ENCODE measurements at regions not wholly inside any gene's neighbourhood (a gene's known extent, or its start where the extent isn't known, plus 50 kb on each side); places are given as distances from the start of the nearest gene placed in this dataset.

GRCh38 chr2:186032930-186033329, 294.3 kb downstream of the FSIP2 start:
- TF ChIP-seq CTCF (IDR thresholded peaks at IDR 0.05) (no peak), POLR2A (IDR thresholded peaks at IDR 0.05) (no peak)

Data from vagina (tissue), 2 donors.